ENCODE measurements at regions not wholly inside any gene's neighbourhood (a gene's known extent, or its start where the extent isn't known, plus 50 kb on each side); places are given as distances from the start of the nearest gene placed in this dataset.

- TF ChIP-seq CTCF (conservative IDR thresholded peaks at IDR 0.05 in 1 of 2, IDR thresholded peaks at IDR 0.05 in 1 of 2; ENCODE audit: low read depth in 1 of 2, low read length in 2 of 2) (no peak), EZH2 (IDR thresholded peaks at IDR 0.05; ENCODE audit: low read length, missing control alignments) (no peak)
Measured at GRCh38 chr2:236947896-236948295, 137.8 kb upstream of the COPS8 start.

Measured in fibroblast of lung (primary cell).